HL-60/S4 (cell line): ENCODE measurements at regions not wholly inside any gene's neighbourhood (a gene's known extent, or its start where the extent isn't known, plus 50 kb on each side); places are given as distances from the start of the nearest gene placed in this dataset.

ENCODE experiments used
- in situ Hi-C: fragments of 300-500 bp; cut with MboI; formaldehyde crosslinking; loops from 2 replicates; pipeline ENCODE4 v1.14.3; 2022; ENCODE audit warnings: low sequenced_read_pairs

DNA sequence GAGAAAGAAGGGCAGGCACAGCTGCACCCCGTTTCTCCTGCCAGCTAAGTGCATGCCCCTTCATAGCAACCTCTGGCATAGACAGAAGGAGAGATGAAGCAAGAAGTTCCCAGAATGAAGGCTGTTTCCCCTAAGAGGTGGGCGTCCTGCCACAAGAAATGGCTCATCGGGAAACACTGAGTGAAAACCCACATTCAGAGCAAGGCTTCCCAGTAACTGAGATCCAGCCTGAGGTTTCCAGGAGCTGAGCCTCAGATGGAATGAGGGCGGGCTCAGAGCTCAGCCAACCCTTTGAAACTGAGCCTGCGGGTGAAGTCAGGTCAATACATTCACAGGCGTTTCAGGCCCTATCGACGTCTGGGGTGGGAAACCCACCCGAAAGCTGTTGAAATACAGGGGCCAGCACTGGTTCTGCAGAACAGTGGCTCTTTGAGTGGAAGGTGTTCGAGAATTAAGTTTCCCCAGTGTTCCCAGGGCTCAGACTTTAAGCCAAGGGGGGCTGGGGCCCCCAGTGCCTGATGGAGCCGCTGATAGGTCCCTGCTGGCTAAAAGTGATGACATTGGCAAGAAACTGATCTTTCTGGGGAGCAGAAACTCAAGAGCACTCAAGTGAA lies 510.2 kb downstream of the RPS24 start:
- in situ Hi-C loops = no loop called here

DNA sequence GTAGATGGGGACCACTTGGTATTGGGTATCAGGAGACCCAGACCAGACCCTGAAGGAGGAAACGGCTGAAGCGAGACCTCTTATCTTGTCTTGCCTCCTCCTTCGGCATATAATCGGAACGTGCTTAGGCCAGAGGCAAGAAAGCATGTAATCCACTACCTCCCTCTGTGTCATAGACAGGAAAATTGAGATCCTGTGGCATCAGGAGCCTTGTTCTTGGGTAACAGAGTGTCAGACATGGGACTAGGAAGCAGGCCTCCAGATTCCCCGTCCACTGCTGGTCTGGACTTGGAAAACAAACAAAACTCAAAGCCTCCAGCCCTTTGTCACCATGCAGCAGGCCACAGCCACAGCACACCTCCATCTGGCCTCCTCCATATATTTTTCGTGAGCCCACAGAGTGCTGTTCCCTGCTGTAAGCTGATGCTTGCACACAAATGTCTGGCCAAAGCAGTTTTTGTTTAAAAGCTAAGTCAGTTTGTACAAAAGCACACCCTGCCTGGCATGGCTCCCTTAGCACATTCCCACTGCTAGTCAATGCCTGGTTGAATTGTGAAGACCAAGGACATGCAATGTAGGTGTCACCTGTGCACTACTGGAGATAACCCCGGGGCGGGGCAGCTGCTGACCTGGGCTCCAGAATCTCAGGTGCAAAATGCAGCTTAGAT lies 510.9 kb downstream of the RPS24 start:
- in situ Hi-C loops = no loop called here

DNA sequence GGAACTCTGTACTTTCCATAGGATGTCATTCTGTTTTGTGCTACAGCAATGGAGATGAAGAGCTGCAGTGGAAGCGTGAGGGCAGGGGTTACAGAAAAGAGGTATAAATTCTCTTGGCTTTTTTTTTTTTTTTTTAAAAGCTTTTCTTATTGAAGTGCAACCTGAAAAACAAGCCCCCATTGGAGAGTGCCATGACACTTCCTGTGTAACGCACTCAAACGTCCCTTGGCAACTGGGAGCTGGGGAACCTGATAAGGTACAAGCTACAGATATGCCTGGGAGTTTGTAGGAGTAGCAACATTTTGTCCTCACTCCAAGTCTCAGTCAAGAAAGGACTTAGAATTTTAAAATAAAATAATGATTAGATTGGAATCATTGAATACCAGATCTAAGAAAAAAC lies 512.1 kb downstream of the RPS24 start:
- in situ Hi-C loops = no loop called here

DNA sequence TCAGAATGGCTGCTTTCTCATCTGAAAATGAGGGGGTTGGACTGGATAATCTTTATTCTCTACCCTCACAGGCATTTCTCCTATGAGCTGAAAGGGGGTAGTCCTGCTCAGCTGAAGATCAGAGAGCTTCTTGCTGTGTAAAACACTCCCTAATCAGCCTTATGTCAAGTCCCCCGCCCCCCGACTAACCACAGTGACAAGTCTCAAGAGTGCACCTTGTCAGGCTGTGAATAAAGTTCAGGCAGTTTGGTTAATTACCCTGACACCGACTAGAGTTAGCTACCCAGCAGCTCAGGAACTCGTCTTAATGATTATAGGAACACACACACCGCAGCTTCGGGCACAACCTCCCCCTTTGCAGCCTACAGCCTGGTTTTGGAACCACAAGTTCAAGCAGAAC lies 513.7 kb downstream of the RPS24 start:
- in situ Hi-C loops = no loop called here

DNA sequence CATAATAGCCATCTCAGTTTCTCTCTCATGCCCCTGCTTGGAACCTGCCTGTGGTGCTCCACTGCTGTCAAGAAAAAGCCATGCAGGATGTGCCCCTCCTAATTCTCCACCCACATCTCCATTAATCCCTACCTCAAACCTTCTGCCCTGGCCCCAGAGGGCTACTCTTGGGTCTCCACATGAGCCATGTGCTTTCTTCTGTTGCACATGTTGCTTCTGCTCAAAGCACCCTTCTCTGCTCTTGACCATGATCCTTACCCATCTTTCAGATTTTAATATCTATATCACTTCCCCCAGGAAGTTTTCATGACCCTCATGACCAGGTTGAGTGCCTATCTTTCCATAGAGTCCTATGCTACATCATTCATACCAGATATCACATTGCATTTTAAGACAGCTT lies 514.2 kb downstream of the RPS24 start:
- in situ Hi-C loops = no loop called here

DNA sequence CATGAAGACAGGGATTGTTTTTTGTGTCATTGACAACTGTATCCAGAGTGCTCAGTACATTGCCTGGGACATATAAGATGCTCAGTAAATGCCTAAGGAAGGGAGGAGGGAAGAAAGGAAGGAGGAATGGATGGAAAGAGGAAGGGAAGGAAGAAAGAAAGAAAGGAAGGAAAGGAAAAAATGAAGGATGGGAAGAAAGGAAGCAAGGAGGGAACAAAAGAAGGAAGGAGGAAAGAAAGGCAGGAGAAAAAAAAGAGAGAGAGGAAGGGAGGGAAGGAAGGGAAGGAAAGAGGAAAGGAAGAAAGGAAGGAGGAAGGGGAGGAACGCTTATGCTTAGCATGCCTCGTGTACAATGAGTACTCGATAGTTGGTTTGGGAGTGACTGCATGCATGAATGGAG lies 514.7 kb downstream of the RPS24 start:
- in situ Hi-C loops = no loop called here

DNA sequence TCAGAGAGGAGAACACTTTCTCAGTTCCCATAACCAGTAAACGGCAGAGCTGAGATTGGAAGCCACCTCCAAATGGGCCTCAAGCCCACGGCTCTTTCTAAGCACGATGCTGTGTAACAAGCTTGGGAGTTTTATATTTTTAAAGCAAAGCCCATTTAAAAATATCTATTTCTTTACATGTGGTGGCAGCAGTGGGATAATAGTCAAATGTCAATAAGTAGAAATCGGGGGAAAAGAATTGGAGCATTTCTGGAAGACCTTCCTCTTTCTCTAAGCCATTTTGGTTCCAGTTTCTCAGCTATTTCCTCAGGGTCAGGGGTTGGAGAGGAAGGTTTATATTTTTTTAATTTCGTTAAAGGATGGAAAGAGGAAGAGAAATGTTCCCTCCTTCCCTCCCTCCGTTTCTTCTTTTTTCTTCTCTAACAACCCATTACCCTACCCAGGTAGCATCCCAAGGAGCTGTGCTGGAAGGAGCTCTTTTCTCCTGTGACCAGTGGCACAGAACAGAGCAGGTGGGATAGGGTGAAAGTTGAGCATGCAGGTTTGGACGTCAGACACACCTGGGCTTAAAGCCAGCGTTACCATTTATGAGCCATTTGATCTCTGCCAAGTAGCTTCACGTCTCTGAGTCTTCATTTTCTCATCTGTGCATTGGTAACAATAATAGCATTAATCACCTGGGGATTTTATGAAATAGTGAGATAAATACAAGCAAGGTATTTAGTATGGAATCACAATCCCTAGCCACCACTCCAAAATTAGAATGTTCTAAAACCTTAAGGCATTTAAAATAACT lies 515.7 kb downstream of the RPS24 start:
- in situ Hi-C loops = no loop called here

DNA sequence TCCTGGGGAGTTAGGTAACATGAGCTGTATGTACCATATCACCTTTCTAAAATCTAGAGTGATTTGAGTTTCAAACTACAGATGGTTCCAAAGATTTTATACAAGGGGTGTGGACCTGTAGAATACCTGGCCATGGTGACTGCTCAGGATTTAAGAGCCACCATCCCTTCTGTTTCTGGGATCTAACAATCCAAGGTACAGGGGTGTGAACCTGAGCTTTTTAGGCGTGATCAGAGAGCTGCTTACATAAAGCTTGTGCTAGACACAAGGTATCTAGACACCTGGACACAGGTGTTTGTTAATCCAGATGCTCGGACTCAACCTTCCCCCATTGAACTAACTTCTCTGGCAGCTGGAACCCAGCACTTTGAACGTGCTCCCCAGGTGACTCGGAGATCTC lies 516.4 kb downstream of the RPS24 start:
- in situ Hi-C loops = no loop called here

DNA sequence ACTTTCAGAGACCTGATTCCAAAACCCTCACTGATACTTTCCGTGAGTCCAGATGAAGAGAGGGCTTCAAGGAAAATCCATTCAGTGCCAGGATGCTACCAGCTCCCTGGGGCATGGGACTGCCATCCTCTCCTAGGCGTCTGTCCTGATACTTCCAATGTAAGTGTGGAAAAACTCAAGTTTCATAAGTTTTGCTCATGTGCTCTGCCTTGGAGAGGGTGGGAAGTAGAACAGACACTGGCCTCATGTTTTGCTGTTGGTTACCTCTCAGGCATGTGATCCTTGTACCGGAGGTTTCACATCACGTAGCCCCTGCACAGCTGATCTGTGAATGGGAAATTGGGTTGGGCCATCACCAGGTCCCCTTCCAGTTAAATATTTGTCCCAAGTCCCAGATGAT lies 517.1 kb downstream of the RPS24 start:
- in situ Hi-C loops = no loop called here

DNA sequence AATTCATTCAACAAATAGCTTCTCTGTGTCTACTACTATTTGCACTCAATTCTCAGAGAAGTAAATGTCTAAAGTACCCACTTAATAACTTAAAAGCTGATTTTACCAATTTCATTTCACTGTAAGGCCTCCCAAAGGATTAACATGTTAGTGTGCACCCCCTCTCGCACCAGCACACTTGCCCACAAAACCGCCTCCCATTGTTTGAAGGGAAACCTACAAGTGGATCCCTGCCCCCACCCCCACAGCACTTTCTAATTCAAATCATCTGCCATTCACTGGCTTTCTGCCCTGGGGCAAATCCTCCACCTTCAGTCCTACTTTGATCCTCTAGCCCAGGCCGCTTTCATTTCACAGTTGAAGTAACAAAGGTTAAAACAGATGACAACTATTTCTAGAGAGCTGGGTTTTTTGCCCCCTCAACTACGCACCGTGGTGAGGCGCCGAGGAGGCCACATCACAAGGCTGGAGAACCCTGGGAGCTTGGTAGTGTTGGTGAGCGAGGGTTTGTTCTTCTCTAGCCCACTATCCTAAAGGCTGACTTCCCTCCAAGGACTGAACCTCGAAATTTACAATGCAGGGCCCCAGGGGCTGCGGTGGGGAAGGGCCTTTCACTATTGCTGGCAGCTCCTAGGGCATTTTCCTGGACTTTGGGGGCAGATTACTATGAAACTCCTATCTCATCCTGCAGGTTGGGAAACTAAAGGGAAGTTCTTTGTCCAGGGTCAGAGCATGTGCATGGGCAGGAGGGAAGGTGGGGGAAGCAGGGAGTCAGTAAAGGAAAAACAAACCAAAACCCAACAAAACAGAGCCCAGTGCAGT lies 517.4 kb upstream of the ZMIZ1 start:
- in situ Hi-C loops = no loop called here

DNA sequence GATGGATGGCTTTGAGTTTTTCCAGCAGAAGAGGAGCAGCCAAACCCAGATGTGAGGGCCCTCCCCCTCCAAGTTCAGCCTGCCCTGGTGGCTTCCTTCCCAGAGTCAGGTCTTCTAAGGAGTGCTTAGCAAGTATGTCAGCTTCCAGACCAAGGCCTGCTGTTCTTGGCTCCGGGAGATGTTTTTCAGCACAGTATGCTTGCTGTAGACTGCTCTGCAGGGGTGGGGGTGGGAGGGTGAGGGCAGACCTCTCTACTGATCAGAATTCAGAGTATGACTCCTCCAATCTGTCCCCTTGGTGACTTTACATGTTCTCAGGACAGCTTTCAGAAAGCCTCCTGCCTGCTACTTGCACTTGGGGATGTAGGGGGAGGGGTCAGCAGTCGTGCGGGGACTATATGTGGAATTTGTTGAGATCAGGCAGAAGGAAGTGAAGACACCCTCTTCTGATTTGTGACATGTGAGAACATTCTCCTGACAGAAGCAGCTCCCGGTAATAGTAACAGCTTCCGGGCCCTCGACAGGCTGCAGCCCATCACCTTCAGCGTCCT lies 516.4 kb upstream of the ZMIZ1 start:
- in situ Hi-C loops = no loop called here

DNA sequence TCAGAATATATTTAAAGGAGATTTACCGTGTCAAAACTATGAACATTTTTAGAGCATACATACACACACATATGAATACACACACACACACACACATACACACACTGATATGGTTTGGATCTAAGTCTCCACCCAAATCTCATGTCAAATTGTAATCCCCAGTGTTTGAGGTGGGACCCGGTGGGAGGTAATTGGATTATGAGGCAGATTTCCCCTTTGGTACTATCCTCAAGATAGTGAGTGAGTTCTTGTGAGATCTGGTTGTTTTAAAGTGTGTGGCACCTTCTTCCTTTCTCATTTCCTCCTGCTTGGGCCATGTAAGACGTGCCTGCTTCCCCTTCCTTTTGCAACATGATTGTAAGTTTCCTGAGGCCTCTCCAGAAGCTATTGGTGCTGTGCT lies 515.0 kb upstream of the ZMIZ1 start:
- in situ Hi-C loops = no loop called here

DNA sequence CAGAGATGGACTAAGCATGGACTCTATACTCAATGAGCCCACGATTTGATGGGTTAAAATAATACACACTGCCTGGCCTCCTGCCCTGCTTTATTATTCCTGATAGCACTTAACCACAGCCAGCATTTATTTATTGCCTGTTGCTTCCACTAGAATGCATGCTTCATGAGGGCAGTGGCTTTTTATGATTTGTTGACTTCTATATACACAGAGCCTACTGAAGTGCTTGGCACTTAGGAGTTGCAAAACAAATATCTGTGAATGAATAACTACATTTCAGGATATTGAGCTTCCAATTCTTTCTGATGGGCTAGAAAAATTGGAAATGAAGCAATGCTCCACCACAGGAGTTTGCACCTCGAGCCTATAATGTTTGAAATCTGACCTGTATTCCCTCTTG lies 513.6 kb upstream of the ZMIZ1 start:
- in situ Hi-C loops = no loop called here

DNA sequence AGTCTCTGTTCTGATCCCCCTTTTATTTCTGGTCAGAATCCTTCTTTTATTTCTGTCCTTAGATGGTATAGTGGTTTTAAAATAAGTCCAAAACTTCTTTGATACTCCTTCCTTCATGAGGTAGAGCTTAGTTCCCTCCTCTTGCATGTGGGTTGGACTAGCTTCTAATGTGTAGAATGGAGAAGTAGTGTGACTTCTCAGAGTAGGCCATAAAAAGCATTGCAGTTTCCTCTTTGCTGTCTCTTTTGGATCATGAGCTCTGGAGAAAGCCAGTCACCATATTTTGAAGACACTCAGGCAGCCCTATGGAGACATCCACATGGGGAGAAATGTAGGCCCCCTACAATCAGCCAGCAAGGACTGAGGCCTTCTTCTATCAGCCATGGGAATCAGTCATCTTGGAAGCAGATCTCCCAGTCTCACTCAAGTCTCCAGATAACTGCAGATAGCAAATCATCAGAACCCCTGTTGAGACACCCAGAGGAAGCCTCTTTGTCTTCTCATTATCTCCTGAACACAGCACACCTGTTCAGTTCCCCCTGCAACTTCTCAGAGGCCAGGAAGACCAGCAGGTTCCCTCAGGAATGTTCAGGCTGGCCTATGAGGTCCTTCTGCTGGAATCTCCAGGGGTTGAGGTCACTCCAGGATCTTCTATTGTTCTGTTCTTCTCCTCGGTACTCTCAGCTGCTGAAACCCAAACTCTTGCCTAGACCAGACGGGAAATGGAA lies 511.9 kb upstream of the ZMIZ1 start:
- in situ Hi-C loops = no loop called here

DNA sequence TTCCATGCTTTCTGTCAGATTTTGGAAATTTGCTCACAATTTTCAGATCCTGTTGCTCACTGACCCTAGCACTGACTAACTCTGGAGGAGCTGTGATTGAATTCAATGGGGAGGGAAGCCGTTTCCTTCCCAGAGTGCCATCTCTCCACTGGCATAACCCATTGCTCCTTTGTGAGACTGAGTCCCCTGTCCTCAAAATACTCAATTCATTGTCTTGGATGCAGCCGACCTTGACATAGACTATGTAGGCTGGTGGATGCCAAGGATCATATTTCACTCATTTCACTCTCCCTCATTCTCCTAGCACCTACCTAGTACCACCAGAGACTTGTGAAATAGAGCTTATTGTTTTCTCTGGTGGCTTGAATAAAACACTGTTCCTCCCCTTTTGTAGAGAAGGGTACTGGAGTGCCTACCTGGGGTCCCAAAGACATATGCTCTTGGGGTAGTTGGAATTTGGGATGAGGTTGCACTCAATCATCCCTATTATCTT lies 511.3 kb upstream of the ZMIZ1 start:
- in situ Hi-C loops = no loop called here

DNA sequence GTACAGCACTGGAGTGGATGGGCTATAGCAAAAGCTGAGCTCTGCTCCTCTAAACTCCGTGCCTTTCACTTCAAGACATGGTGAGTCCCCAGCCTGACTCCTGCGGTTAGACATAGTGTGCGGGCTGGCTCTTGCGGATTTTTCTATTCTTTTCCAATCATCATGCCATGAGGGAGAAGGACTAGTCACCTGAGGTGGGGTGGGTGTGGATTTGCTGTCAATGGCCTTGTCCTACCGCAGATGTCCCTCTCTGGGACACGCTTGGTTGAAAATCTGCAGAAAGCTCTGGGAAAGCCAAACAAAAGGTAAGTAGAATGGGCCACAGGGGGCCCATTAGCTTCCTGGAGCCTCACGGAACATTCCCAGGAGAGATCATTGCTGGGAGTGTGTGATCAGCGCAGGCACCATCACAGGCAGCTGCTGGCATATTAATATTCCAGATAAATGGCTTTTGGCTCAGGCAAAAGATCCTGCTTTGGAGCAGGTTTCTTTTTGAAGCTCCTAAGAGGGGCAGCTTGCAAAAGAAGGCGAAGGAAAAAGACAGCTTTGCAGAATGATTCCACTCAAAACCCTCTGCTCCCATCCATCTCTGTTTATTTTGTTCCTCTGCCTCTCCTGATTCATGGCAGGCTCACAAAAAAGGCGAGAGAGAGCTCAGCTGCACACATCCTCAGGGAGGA lies 509.0 kb upstream of the ZMIZ1 start:
- in situ Hi-C loops = no loop called here

DNA sequence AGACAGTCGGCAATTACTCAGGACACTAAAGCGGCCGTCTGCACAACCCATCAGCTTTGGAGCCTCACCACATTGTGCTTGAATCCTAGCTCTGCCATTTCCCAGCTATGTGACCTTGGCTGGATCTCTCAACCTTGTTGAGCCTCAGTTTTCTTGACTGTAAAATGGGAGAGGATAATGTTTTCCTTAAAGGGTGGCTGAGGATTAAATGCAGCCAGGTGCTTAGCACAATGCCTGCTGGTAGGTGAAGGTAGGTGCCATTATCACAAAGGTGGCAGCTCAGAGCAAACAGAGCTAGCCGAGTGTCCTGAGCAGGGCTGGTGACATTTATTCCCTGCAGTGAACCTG lies 508.5 kb upstream of the ZMIZ1 start:
- in situ Hi-C loops = no loop called here

DNA sequence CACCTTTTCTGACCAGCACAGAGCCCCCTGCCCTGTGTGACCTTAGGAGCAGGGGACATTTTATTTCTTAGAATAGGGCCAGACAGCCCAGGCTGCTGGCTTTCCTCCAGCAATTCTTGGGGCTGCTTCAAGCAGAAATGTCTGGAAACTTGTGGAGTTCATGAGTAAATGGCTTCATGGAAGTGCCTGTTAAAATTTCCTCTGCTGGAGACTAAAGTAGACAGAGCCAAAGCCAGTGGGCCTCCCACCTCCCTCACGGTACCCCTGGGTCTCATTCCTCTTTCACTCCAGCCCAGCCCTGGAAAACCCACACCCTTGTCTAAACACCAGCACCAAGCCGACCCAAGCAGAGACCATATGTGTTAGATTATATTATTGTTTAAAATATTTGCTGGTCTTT lies 505.5 kb upstream of the ZMIZ1 start:
- in situ Hi-C loops = no loop called here

DNA sequence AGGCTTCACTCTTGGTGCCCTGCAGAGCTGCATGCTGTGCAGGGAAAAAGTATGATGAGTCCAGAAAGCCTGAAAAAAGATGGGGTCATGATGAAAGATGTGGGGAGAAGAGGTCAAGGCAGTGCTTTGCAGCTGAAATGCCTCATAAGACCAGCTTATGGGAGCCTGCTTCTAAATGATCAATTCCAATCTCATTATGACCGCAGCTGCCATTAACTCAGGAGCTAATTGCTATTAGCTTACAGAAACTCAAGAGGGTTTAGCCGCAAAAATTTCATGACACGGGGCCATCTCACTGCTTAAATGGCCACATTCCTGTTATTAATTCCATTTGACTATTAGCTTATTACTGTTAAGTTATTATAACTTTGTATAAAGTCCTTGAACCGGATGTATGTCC lies 502.9 kb upstream of the ZMIZ1 start:
- in situ Hi-C loops = no loop called here
